Body of pancreas (tissue), 4 donors: ENCODE measurements at regions not wholly inside any gene's neighbourhood (a gene's known extent, or its start where the extent isn't known, plus 50 kb on each side); places are given as distances from the start of the nearest gene placed in this dataset.

Experiments
- CTCF ChIP-seq, 7 experiments: fragments of 450-650 bp in 4 of 7; fragments of 200-600 bp in 3 of 7; sonication (generic) in 3 of 7; IDR thresholded peaks; one replicate each; pipeline ENCODE4 v1.5.1; 2016 to 2019; ENCODE audit warnings: antibody characterized with exemption in 7 of 7
- POLR2A ChIP-seq, 3 donors: fragments of 450-650 bp; IDR thresholded peaks; one replicate each; pipeline ENCODE4 v1.6.1; 2016; ENCODE audit warnings: antibody characterized with exemption in 3 of 3, mild to moderate bottlenecking in 2 of 3

- TF ChIP-seq POLR2A (IDR thresholded peaks at IDR 0.05) (no peak), CTCF (IDR thresholded peaks at IDR 0.05) (no peak)
Observed at GRCh38 chrX:121802881-121803412, 755.5 kb downstream of the GLUD2 start.
